Trophoblast cell (in vitro differentiated cells and primary cell): ENCODE measurements at regions not wholly inside any gene's neighbourhood (a gene's known extent, or its start where the extent isn't known, plus 50 kb on each side); places are given as distances from the start of the nearest gene placed in this dataset.

ENCODE experiments used
- DNase-seq, 2 donors: peaks; one replicate each; pipeline ENCODE4 v3.0.0-alpha.2; 2016
- H2AFZ ChIP-seq: 2 replicates; pipeline ENCODE4 v1.6.1; 2013; ENCODE audit warnings: low read length, moderate library complexity, mild to moderate bottlenecking; ENCODE audit not compliant: insufficient read depth, poor library complexity
- H2AK5ac ChIP-seq: 2 replicates; pipeline ENCODE4 v1.6.1; 2013; ENCODE audit warnings: mild to moderate bottlenecking, low read length
- H2BK120ac ChIP-seq: 2 replicates; pipeline ENCODE4 v1.6.1; 2013; ENCODE audit warnings: low read length, mild to moderate bottlenecking, moderate library complexity; ENCODE audit not compliant: insufficient read depth, poor library complexity
- H2BK12ac ChIP-seq: 2 replicates; pipeline ENCODE4 v1.6.1; 2013; ENCODE audit warnings: mild to moderate bottlenecking, low read length, moderate library complexity
- H2BK5ac ChIP-seq: 2 replicates; pipeline ENCODE4 v1.6.1; 2013; ENCODE audit warnings: low read length, low read depth, moderate library complexity, mild to moderate bottlenecking; ENCODE audit not compliant: poor library complexity
- H3K14ac ChIP-seq: 2 replicates; pipeline ENCODE4 v1.6.1; 2013; ENCODE audit warnings: mild to moderate bottlenecking, low read length
- H3K18ac ChIP-seq: 2 replicates; pipeline ENCODE4 v1.6.1; 2013; ENCODE audit warnings: mild to moderate bottlenecking, low read length
- H3K23ac ChIP-seq: 2 replicates; pipeline ENCODE4 v1.6.1; 2013; ENCODE audit warnings: low read length
- H3K27ac ChIP-seq: 2 replicates; pipeline ENCODE4 v1.5.1; 2013; ENCODE audit warnings: low read depth, mild to moderate bottlenecking, inconsistent platforms, low read length, moderate library complexity
- H3K27me3 ChIP-seq: 2 replicates; pipeline ENCODE4 v1.6.1; 2013; ENCODE audit warnings: inconsistent platforms, mild to moderate bottlenecking, low read length, moderate library complexity; ENCODE audit not compliant: insufficient read depth
- H3K36me3 ChIP-seq, 2 experiments: 1 replicate in 1 of 2; 2 replicates in 1 of 2; pipeline ENCODE4 v1.6.1; 2013; ENCODE audit warnings: low read length in 2 of 2, mild to moderate bottlenecking in 2 of 2, moderate library complexity in 1 of 2; ENCODE audit not compliant: insufficient read depth in 2 of 2, control insufficient read depth in 1 of 2
- H3K4ac ChIP-seq: 2 replicates; pipeline ENCODE4 v1.6.1; 2013; ENCODE audit warnings: low read depth, mild to moderate bottlenecking, low read length, moderate library complexity
- H3K4me1 ChIP-seq, 2 experiments: 1 replicate in 1 of 2; 2 replicates in 1 of 2; pipeline ENCODE4 v1.6.1; 2013; ENCODE audit warnings: low read length in 2 of 2, mild to moderate bottlenecking in 2 of 2, moderate library complexity in 1 of 2; ENCODE audit not compliant: insufficient read depth in 2 of 2, control insufficient read depth in 1 of 2
- H3K4me2 ChIP-seq: 2 replicates; pipeline ENCODE4 v1.6.1; 2013; ENCODE audit warnings: inconsistent platforms, mild to moderate bottlenecking, low read length, moderate library complexity
- H3K4me3 ChIP-seq: 2 replicates; pipeline ENCODE4 v1.5.1; 2013; ENCODE audit warnings: mild to moderate bottlenecking, low read depth, low read length, inconsistent platforms
- H3K79me1 ChIP-seq: one replicate; pipeline ENCODE4 v1.6.1; 2013; ENCODE audit warnings: low read length
- H3K79me2 ChIP-seq: 2 replicates; pipeline ENCODE4 v1.6.1; 2013; ENCODE audit warnings: low read length, mild to moderate bottlenecking; ENCODE audit not compliant: control insufficient read depth, insufficient read depth, poor library complexity
- H3K9ac ChIP-seq: 2 replicates; pipeline ENCODE4 v1.6.1; 2013; ENCODE audit warnings: mild to moderate bottlenecking, low read length
- H3K9me3 ChIP-seq: 2 replicates; pipeline ENCODE4 v1.6.1; 2013; ENCODE audit warnings: low read depth, mild to moderate bottlenecking, control low read depth, inconsistent platforms, low read length; ENCODE audit not compliant: insufficient read depth
- H4K12ac ChIP-seq: 2 replicates; pipeline ENCODE4 v1.6.1; 2013; ENCODE audit warnings: low read depth, mild to moderate bottlenecking, low read length, moderate library complexity
- H4K8ac ChIP-seq: 2 replicates; pipeline ENCODE4 v1.6.1; 2013; ENCODE audit warnings: low read depth, mild to moderate bottlenecking, low read length, moderate library complexity
- H4K91ac ChIP-seq: one replicate; pipeline ENCODE4 v1.6.1; 2013; ENCODE audit warnings: low read depth, mild to moderate bottlenecking, low read length, moderate library complexity
- WGBS: extraction: QIAGEN DNeasy Blood & Tissue Kit; methylation state at CpG from one replicate; pipeline ENCODE4 v1.1.7; 2013; ENCODE audit warnings: missing lambda C conversion rate; ENCODE audit not compliant: insufficient read length, insufficient coverage; ENCODE audit errors: extremely low coverage; 5-methylcytosine and 5-hydroxymethylcytosine counted together

DNA sequence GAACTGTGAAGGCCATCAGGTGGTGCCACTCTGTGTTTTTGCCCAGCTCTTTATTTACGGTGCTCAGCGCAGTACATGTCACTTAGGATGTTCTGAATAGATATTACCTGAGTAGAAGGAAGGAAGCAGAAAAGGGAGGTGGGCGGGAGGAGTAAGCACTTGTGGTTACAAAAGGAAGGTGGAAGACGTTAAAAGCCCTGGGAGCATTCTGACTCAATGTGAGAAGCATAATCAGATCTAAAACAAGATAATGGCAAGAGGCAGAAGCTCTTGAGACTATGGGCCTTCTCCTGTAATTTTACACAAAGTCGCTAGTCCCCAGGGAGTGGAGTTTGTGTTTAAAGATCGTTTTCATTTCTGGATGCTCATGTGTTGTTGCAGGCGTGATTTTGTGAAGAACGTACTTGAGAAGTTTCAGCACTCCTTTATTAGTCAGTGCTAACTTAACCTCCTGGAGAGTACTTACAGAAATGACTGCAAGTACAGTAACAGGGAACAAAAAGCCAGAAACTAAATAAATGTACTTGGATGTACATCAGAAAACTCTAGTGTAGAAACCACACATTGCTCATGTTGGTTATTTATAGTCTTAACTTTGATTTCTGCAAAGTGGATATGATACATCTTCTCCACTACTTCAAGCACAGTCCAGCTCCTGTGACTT lies 1523.5 kb downstream of the AACS start:
- no peaks in the 10 kb centered on the region for H3K36me3 ChIP-seq
- no peaks in the 10 kb centered on the region for H3K79me1 ChIP-seq
- no peak overlapping the region for H3K4me3 ChIP-seq
- H3K18ac ChIP-seq, result no peak overlapping the region
- H4K8ac ChIP-seq, result no peak overlapping the region
- H3K4me1 ChIP-seq, result no peaks in the 10 kb centered on the region
- H3K4ac ChIP-seq, result no peak overlapping the region
- no peak overlapping the region for H2AK5ac ChIP-seq
- no peak overlapping the region for H3K14ac ChIP-seq
- H3K9ac ChIP-seq, result no peak overlapping the region
- H3K27me3 ChIP-seq, result no peaks in the 10 kb centered on the region
- H3K23ac ChIP-seq, result no peak overlapping the region
- H4K12ac ChIP-seq, result no peak overlapping the region
- no peak overlapping the region for H4K91ac ChIP-seq
- no peak overlapping the region for H2BK120ac ChIP-seq
- WGBS, result no CpG with 5 or more reads among the region's 8 CpGs
- H2BK5ac ChIP-seq, result no peak overlapping the region
- H3K9me3 ChIP-seq, result no peaks in the 10 kb centered on the region
- no peak overlapping the region for H2BK12ac ChIP-seq
- H3K79me2 ChIP-seq, result no peaks in the 10 kb centered on the region
- no peak overlapping the region for H3K27ac ChIP-seq
- no peak overlapping the region for H2AFZ ChIP-seq
- H3K4me2 ChIP-seq, result no peak overlapping the region
- no peak for DNase-seq

- Histone ChIP-seq H2AFZ (no peak overlapping the region), H3K36me3 (no peaks in the 10 kb centered on the region), H3K79me1 (no peaks in the 10 kb centered on the region), H3K4me1 (no peaks in the 10 kb centered on the region), H2AK5ac (no peak overlapping the region), H3K27me3 (no peaks in the 10 kb centered on the region), H3K23ac (no peak overlapping the region), H2BK5ac (no peak overlapping the region), H2BK120ac (no peak overlapping the region), H3K18ac (no peak overlapping the region), H4K8ac (no peak overlapping the region), H3K4me3 (no peak overlapping the region), H3K9me3 (no peaks in the 10 kb centered on the region), H2BK12ac (no peak overlapping the region), H4K12ac (no peak overlapping the region), H4K91ac (no peak overlapping the region), H3K79me2 (no peaks in the 10 kb centered on the region), H3K4me2 (no peak overlapping the region), H3K27ac (no peak overlapping the region), H3K9ac (no peak overlapping the region), H3K4ac (no peak overlapping the region), H3K14ac (no peak overlapping the region)
- no peak for DNase-seq
- no CpG with 5 or more reads among the region's 2 CpGs for WGBS
These were observed 1526.3 kb downstream of the AACS start for GRCh38 chr12:126591533-126591932.

DNA sequence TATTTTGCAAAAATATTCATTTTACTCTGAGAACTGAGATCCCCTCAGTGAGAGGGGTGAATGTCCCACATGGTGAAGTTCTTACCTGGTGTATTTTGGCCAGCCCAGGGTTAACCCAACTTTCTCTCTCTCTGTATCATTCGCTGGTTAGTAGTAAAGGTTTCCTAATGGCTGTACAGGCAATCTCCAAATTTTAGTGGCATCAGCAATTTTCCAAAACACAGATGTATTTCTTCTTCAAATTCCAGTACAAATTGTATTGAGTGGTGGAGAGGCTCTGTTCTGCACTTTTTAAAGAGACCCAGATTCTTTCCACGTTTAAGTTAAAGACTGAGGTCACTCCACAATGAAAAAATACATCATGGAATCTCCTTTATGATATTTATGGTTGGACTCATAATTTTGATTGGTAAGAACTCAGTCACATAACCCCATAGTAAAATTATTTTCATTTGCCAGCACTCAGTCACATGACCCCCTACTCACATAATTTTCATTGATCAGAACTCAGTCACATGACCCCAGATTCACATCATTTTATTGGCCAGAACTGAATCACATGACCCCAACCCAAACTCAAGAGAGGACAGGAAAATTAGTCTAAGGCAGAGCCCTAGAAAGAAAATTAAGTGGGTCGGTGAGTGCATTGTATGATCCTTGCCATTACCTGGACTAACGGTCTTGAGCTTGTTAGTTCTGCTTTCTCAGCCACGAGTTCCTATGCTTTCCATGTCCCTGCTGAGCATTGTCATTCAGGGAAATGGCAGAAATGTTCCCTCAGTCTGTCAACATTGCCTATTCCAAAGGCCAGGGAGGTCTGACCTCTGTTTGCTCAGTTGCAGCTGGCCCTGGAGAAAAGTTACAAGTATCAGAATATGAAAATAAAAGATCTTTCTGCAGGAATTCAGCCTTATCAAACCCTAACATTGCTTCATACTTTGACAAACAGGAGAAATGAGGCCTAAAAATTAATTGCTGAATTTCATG lies 1536.2 kb downstream of the AACS start:
- DNase-seq, result no peak
- no peak overlapping the region for H2BK120ac ChIP-seq
- H3K14ac ChIP-seq, result no peak overlapping the region
- no peaks in the 10 kb centered on the region for H3K27me3 ChIP-seq
- no peak overlapping the region for H2AK5ac ChIP-seq
- no peak overlapping the region for H3K4me3 ChIP-seq
- no peak overlapping the region for H3K4me2 ChIP-seq
- H2BK5ac ChIP-seq, result no peak overlapping the region
- no peak overlapping the region for H3K18ac ChIP-seq
- H3K9ac ChIP-seq, result no peak overlapping the region
- no peak overlapping the region for H3K27ac ChIP-seq
- no peaks in the 10 kb centered on the region for H3K36me3 ChIP-seq
- H3K79me2 ChIP-seq, result no peaks in the 10 kb centered on the region
- no peak overlapping the region for H2AFZ ChIP-seq
- H3K79me1 ChIP-seq, result no peaks in the 10 kb centered on the region
- H3K9me3 ChIP-seq, result no peaks in the 10 kb centered on the region
- no peak overlapping the region for H3K4ac ChIP-seq
- H3K23ac ChIP-seq, result no peak overlapping the region
- no peaks in the 10 kb centered on the region for H3K4me1 ChIP-seq
- H4K12ac ChIP-seq, result no peak overlapping the region
- H4K91ac ChIP-seq, result no peak overlapping the region
- H4K8ac ChIP-seq, result no peak overlapping the region
- no peak overlapping the region for H2BK12ac ChIP-seq
- WGBS, result no CpG with 5 or more reads among the region's 5 CpGs

DNA sequence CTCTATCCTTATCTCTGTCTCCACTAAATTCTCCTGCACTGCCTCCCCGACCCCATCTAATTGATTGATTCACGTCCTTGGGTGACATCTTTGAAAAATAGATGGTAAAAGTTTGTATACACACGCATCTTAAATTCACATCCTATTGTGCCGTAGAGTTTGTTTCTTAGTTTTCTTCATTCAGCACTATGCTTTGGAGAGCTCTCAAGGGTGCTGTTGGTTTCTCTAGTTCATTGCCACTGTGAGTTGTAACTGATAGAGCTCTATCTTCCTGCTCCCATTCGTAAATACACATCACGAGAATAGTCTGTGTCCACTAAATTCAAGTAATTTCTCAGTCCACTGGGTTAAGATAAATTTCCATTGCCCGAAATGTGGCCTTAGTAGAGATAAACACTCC lies 1537.4 kb downstream of the AACS start:
- WGBS, result no CpG with 5 or more reads among the region's 7 CpGs
- no peak overlapping the region for H4K12ac ChIP-seq
- H3K79me2 ChIP-seq, result no peaks in the 10 kb centered on the region

More for the DNA sequence above, 1537.4 kb downstream of the AACS start:
- no peak overlapping the region for H3K23ac ChIP-seq
- no peak overlapping the region for H4K8ac ChIP-seq
- H3K14ac ChIP-seq, result no peak overlapping the region
- H2BK120ac ChIP-seq, result no peak overlapping the region
- no peaks in the 10 kb centered on the region for H3K27me3 ChIP-seq
- H2BK12ac ChIP-seq, result no peak overlapping the region
- no peak overlapping the region for H3K4ac ChIP-seq
- no peaks in the 10 kb centered on the region for H3K4me1 ChIP-seq
- no peaks in the 10 kb centered on the region for H3K36me3 ChIP-seq
- no peak for DNase-seq
- no peaks in the 10 kb centered on the region for H3K9me3 ChIP-seq
- no peaks in the 10 kb centered on the region for H3K79me1 ChIP-seq
- H3K9ac ChIP-seq, result no peak overlapping the region
- no peak overlapping the region for H3K4me2 ChIP-seq
- H3K4me3 ChIP-seq, result no peak overlapping the region
- no peak overlapping the region for H3K18ac ChIP-seq
- H4K91ac ChIP-seq, result no peak overlapping the region
- no peak overlapping the region for H2AFZ ChIP-seq
- no peak overlapping the region for H2AK5ac ChIP-seq
- no peak overlapping the region for H2BK5ac ChIP-seq
- no peak overlapping the region for H3K27ac ChIP-seq
